ENCODE measurements at regions not wholly inside any gene's neighbourhood (a gene's known extent, or its start where the extent isn't known, plus 50 kb on each side); places are given as distances from the start of the nearest gene placed in this dataset.

- TF ChIP-seq CTCF (conservative IDR thresholded peaks at IDR 0.05; ENCODE audit: low read depth, low read length) (no peak), EZH2 (IDR thresholded peaks at IDR 0.05; ENCODE audit: low read length, unreplicated experiment) (no peak), EZH2phosphoT487 (IDR thresholded peaks at IDR 0.05; ENCODE audit: borderline replicate concordance, low read length) (no peak)
These were observed 219.8 kb downstream of the MZT1 start for GRCh38 chr13:72507416-72508199.
